ENCODE measurements at regions not wholly inside any gene's neighbourhood (a gene's known extent, or its start where the extent isn't known, plus 50 kb on each side); places are given as distances from the start of the nearest gene placed in this dataset.
"Not testable (repeated sequence)": the region's sequence is repeated elsewhere in the genome, so short reads cannot be mapped to it uniquely, and the experiment has no call there.

DNA sequence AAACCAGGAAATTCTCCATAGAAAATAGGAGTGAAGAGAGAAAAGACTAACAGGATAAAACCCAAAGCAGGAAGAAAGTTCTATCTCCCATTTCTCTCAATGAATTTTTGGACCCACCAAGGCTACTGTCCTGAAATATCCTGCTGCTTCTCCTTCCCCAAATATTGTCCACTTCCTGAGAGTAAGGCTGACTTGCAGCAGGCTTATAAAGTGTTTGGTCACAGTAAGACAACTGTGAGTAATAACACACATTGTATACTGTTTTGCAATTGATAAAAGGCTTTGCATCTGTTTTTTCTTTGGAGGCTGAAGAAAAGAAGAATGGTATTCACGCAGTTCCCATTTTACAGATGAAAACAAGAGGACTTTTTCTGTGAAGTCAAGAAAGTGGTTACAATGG lies 52.8 kb downstream of the FOXD4L6 start:
- Mint-ChIP-seq H3K4me1 (peaks cover 20% of the 10 kb centered on the region), H3K27me3 (peaks cover 39% of the 10 kb centered on the region)
- not testable (repeated sequence) for H3K9me3 Mint-ChIP-seq, ATAC-seq, H3K4me3 Mint-ChIP-seq, H3K27ac Mint-ChIP-seq, DNase-seq

DNA sequence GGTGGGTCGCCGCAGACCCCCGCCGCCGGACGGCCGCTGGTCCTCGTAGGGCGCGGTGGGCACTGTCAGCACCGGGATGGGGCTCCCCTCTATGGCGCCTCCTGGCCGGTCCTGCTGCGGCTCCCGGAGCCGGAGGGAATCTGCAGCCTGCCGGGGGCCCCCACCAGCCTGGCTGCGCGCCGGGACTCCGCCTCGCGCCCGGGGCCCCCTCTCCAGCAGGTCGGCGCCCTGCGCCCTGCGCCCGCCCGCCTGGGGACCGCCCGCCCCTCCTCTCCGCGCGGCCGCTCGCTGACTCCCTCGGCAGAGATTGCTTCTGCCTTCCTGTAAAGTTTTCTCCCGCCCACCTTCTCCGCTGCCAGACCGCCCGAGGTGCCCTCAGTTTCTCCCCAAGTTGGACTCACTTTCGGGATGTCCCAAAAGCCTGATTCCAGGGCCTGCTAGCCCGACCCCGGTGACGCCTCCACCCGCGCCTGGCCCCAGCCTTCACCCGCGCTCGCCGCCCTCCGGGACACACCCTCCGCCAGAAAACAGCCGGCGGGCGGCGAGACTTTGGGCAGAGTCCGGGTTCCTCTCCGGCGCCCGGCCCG lies 54.0 kb downstream of the FOXD4L6 start:
- DNase-seq, result peak; percentile 25 to 33
- peaks cover 20% of the 10 kb centered on the region for H3K4me1 Mint-ChIP-seq
- peaks cover 39% of the 10 kb centered on the region for H3K27me3 Mint-ChIP-seq
- peak; percentile 74 for ATAC-seq
- peak overlapping the region; percentile 19 to 40 for H3K27ac Mint-ChIP-seq
- not testable (repeated sequence) for H3K9me3 Mint-ChIP-seq
- peak overlapping the region; percentile 81 to 86 for H3K4me3 Mint-ChIP-seq

DNA sequence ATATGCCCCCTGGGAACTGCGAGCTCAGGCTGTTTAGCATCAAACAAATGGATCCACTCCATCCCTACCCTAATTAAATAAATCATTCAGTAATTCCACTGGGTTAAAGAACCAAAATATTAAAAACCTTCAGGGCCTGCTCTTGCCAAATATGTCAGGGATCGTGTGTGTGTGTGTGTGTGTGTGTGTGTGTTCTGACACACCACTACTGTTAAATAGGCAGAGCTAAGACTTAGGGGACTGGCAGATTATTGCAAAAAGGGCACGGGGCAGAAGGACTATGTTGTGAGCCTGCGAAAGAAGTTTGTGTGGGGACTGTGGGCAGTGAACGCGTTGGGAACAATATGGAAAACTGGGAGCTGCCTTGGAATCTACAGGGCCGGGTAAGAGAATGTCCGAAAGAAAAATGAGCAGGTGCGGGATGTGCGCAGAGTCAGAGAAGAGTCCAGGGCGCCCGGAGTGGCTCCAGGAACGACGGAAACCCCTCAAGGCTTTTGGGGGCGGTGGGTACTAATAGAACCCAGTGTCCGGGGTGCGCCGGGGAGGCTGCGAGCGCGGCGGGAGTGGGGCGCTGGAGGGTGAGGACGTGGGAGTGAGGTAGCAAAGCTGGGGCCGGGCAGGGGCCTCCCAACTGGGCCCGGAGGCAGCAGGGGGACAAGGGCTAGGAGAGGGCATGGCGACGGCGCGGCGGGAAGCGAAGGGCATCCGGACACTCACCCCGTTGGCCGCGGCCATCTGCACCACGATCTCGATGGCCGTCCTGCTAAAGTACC lies 54.8 kb downstream of the FOXD4L6 start:
- Mint-ChIP-seq H3K4me1 (peaks cover 20% of the 10 kb centered on the region), H3K27me3 (peaks cover 39% of the 10 kb centered on the region), H3K4me3 (peak overlapping the region; percentile 36 to 71)
- H3K27ac Mint-ChIP-seq, DNase-seq, H3K9me3 Mint-ChIP-seq: not testable (repeated sequence)
- peak; percentile 36 for ATAC-seq

DNA sequence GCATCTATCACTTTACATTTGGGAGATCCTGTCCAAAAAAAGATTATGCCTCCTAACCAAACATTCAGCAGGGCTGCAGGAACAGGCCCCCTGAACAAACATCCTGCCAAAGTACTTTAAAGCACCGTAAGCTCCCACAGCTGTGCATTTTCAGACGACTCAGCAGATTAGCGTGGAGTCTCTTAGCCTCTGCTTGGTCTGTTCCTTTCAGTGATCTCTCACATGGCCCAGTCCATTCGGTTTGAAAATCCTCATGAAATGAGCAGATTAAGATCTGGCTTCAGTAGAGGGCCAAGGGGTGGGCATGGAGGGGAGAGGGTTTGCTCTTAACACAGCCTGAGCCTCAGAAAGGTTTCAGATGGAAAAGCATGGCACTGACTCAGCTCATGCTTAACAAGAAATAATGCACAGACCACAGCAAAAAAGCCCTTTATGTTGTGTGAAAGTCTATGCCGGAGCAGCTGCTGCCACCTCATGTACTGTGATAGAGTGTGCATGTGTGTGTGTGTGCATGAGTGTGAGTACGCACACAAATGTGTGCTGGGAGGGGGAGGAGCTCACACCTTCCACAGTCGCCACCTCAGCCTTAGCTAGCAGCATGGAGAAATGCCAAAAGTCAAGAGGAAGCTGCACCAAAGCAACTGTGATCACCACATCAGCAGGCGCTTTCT lies 64.2 kb downstream of the FOXD4L6 start:
- not testable (repeated sequence) for H3K27ac Mint-ChIP-seq, H3K27me3 Mint-ChIP-seq, H3K9me3 Mint-ChIP-seq, H3K4me1 Mint-ChIP-seq
- DNase-seq (peak; percentile 6 to 21), ATAC-seq (peak; percentile 94)
- peak overlapping the region; percentile 42 to 66 for H3K4me3 Mint-ChIP-seq

DNA sequence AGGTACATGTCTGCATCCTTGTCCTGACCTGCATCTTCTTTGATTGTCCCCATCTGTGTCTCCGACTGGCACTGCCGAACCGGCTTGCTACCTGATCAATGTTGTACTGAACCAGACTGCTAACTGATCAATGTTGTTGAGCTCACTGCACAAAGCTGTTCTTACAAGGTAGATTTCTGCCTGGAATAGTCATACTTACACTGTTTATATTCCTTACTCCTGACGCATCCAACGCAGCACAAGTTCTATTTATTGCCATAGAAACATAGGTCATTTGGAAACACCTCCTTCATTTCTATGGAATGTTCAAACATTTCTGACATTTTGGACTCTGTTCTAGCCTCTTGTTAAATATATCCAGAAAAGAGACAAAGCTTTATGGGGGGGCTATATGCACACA lies 65.2 kb downstream of the FOXD4L6 start:
- H3K4me1 Mint-ChIP-seq, DNase-seq, H3K9me3 Mint-ChIP-seq, H3K27me3 Mint-ChIP-seq, H3K27ac Mint-ChIP-seq, ATAC-seq, H3K4me3 Mint-ChIP-seq: not testable (repeated sequence)

DNA sequence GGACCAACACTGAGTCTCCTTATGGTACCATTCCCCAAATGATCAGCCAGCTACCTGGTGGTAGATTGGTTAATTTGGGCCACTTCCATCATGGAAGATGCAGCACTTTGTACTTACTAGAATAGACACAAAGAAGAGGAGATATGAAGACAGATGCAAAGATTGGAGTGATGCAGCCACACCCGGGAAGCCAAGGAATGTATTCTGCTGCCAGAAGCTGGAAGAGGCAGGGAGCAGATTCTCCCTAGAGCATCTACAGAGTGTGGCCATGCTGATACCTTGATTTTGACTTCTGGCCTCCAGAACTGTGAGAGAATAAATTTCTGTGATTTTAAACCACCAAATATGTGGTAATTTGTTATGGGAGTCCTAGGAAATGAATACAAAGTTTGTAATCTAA lies 68.9 kb downstream of the FOXD4L6 start:
- not testable (repeated sequence) for H3K27ac Mint-ChIP-seq, H3K9me3 Mint-ChIP-seq, DNase-seq, H3K27me3 Mint-ChIP-seq, H3K4me3 Mint-ChIP-seq, H3K4me1 Mint-ChIP-seq, ATAC-seq

DNA sequence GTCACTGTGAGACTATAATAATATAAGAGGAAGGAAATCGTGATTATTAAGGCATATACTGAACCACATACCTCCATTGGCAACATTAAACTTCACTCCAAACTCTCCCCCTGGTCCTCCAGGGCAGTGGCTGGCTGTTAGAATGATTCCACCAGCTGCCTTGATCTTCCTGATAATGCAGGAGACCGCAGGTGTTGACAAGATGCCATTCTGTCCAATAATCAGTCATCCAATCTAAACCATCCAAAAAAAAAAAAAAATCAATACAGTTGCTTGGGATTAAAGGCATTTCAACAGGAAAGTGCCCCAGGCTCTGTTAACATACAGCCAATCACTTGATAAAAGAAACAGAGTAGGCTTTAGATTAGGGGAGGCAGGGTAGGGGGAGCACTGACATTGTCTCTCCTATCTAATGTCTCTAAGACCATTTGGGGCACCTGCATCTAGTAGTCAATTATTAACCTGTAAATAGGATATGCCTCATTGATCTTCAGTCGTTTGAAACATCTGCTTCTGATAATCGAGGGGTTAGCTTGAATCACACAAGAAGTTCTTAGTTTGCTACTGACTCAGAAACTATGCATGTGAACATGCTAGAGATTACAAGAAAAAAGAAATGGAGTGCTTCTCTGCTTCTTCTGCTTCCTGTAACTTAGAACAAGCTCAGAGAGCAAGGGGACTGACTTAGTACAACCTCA lies 74.7 kb downstream of the FOXD4L6 start:
- H3K27ac Mint-ChIP-seq, result peak overlapping the region in 1 of 2 donors; percentile 63
- H3K27me3 Mint-ChIP-seq, DNase-seq, H3K4me3 Mint-ChIP-seq, H3K4me1 Mint-ChIP-seq, ATAC-seq: not testable (repeated sequence)
- peaks cover 4 to 18% of the 10 kb centered on the region in 2 donors for H3K9me3 Mint-ChIP-seq

DNA sequence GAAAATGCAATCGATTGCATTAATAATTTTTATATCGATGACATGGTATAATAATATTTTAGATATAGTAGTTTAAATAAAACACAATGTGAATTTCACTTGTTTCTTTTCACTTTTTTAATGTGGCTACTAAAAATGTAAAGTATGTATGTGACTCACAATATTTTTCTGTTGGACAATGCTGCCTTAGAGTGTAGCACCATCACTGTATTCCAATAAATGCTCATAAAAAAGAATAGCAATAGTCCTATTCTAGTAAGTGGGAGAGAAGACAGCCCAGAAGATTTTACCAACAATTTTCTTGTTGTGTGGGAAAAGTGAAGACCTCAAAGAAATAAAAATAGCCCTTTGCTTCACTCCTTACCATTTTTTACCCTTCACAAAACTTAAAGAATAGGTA lies 79.8 kb downstream of the FOXD4L6 start:
- H3K27ac Mint-ChIP-seq, DNase-seq, ATAC-seq, H3K4me1 Mint-ChIP-seq, H3K27me3 Mint-ChIP-seq, H3K4me3 Mint-ChIP-seq: not testable (repeated sequence)
- peaks cover 4 to 19% of the 10 kb centered on the region in 2 donors for H3K9me3 Mint-ChIP-seq

DNA sequence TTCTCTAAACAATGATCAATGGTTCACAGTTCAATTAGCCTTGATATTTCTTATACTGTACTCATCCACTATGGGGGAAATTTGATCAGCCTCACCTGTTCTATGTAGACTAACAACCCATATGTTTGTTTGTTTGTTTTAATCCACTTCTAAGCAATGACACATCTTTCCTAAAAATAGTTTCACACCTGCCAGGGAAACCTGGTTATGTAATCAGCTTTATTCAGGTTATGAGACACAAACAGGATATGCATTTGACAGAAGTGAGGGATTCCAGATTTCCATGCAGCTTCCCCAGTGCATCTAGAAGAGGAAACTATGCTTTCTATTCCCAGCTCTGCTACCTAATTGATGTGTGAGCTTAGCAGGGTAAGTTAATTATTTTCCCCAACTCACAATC lies 80.7 kb downstream of the FOXD4L6 start:
- not testable (repeated sequence) for H3K27me3 Mint-ChIP-seq, H3K4me3 Mint-ChIP-seq, H3K27ac Mint-ChIP-seq, DNase-seq, H3K4me1 Mint-ChIP-seq, ATAC-seq
- H3K9me3 Mint-ChIP-seq, result peaks cover 4 to 19% of the 10 kb centered on the region in 2 donors

DNA sequence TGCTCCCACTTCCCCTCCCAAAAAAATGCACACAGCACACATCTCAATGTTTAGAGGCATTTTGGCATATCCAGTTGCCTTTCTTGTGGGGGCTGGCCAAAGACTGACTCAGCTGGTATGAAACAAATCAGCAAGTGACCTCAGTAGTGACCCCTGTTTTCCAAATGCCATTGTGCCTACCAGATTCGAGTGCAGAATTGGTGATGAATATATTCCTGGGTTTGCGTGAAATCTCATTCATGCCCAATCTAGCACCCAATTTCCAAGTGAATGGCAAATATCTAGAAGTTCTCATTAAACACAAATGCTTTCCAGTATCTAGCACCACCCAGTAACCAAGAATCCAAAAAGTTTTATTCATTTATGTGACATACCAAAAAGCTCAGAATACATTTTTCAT lies 83.6 kb downstream of the FOXD4L6 start:
- not testable (repeated sequence) for ATAC-seq, H3K4me3 Mint-ChIP-seq, H3K27ac Mint-ChIP-seq, DNase-seq, H3K27me3 Mint-ChIP-seq, H3K4me1 Mint-ChIP-seq
- H3K9me3 Mint-ChIP-seq, result peaks cover 4 to 12% of the 10 kb centered on the region in 2 donors

DNA sequence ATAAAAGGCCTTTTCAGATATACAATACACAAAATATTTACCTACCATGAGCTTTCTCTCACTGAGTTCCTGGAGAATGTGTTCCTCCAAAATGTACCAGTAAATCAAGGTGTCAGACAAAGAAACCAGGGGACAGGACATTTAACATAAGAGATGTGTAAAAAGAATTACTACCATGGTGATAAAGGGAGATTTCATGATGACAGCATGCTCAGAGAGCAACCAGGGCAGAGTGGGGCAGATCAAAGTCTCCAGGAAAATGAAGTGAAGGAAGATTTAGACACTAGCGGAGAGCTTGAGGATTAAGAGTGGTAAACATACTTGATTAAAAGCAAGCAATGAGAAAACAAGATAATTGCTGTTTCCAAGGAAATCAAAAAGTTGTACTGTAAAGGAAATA lies 85.0 kb downstream of the FOXD4L6 start:
- H3K4me3 Mint-ChIP-seq, H3K27ac Mint-ChIP-seq, DNase-seq, H3K9me3 Mint-ChIP-seq, H3K27me3 Mint-ChIP-seq, H3K4me1 Mint-ChIP-seq, ATAC-seq: not testable (repeated sequence)

DNA sequence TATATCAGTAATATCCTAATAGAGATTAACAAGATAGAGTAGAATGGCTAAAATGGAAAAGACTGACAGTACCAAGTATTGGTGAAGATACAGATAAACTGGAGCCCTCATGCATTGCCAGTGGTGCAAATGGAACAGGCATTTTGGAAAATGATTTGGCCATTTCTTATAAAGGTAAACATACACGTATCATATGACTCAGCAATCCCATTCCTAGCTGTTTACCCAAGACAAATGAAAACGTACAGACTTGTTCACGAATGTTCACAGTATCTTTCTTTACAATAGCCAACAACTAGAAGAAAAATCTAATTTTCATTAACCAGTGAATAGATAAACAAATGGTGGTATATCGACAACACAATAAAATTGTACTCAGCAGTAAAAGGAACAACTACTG lies 86.4 kb downstream of the FOXD4L6 start:
- ATAC-seq, H3K9me3 Mint-ChIP-seq, H3K27ac Mint-ChIP-seq, H3K4me3 Mint-ChIP-seq, H3K27me3 Mint-ChIP-seq, H3K4me1 Mint-ChIP-seq, DNase-seq: not testable (repeated sequence)

DNA sequence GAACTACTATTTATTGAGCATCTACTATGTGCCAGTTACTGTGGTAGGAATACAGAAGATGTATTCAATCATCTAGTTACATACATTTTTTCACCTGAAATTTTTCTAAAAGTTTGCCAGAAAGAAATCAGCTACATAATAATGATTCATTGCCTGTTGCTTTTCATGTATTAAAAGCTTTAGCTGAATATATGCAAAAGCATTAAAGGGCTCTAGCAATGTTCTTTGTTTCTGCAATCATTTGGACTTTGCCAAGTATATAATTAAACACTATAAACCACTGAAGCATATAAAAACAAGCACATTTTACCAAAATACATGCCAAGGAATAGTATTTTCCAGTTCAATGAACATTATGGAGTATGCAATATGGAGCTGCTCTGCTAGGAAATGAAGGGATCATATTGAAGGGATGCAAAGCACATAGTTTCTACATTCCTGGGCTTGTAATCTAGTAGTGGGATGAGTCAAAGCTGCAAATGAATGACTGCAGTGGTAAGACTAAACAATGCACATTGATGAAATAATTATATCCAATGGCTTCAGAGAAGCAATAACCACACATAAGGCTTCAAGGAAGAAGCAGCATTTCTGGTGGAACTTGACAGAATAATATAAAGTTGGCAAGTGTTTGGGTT lies 87.7 kb downstream of the FOXD4L6 start:
- DNase-seq, result not testable (repeated sequence)

DNA sequence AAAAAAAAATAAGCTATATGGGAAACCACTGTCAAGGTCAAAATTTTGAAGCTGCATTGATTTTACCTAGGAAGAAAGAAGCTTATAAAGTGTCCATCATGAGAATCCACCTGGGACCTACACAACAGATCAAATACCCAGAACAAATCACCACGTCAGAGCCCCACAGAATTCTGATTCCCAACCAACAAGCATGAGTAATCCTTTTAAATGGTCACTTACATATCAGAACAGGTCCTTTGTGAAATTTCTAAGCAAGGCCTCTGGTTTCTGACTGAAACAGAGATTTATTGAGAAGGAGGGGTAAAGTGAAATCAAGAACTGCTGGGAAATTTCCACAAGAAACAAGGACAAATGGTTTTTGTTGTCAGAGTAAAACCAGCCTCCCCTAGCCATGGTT lies 93.2 kb downstream of the FOXD4L6 start:
- not testable (repeated sequence) for DNase-seq, H3K9me3 Mint-ChIP-seq, H3K4me3 Mint-ChIP-seq, H3K27me3 Mint-ChIP-seq, ATAC-seq, H3K4me1 Mint-ChIP-seq, H3K27ac Mint-ChIP-seq

More for the DNA sequence above, 87.7 kb downstream of the FOXD4L6 start:
- H3K27ac Mint-ChIP-seq, H3K4me3 Mint-ChIP-seq, H3K4me1 Mint-ChIP-seq, H3K9me3 Mint-ChIP-seq, ATAC-seq, H3K27me3 Mint-ChIP-seq: not testable (repeated sequence)

DNA sequence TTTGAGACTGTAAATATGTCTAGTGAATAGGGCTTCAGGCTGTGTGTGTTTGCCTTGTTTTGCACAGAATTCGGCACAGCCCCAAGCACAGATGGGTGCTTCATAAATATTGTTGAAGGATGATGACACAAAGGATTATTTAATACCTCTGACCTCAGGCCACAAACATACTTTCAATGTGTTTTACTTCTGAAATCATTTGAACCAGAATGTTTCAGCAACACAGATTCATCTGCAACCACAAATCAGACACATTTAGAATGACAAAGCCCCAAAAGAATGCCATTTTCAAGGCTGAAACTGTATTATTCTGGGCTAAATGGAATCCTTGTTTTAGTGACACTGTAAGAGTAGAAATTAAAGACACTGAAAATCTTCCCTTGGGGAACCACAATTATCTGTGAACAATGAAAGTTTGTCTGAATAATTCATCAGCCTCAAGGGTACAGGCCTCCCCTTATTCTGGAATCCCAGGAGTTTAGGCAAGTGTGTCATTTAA lies 93.7 kb downstream of the FOXD4L6 start:
- not testable (repeated sequence) for ATAC-seq, H3K4me1 Mint-ChIP-seq, DNase-seq, H3K27me3 Mint-ChIP-seq, H3K27ac Mint-ChIP-seq, H3K9me3 Mint-ChIP-seq, H3K4me3 Mint-ChIP-seq

Measured in stimulated activated naive CD8-positive, alpha-beta T cell treated with anti-CD3 and anti-CD28 coated beads, Interleukin-15, amount 100 ng/mL, for 72 hours (primary cell).